PC-3 (cell line): ENCODE measurements at regions not wholly inside any gene's neighbourhood (a gene's known extent, or its start where the extent isn't known, plus 50 kb on each side); places are given as distances from the start of the nearest gene placed in this dataset.

Source experiments
- EZH2 ChIP-seq: fragments of 300-600 bp; sonication (generic); IDR thresholded peaks from one replicate; pipeline ENCODE4 v1.6.1; 2017; ENCODE audit warnings: antibody characterized with exemption, mild to moderate bottlenecking, low read length; ENCODE audit not compliant: unreplicated experiment
- TF ChIP-seq, protein P1 (sequence below): fragments of 300-600 bp; sonication (generic); conservative IDR thresholded peaks from 2 replicates; pipeline ENCODE4 v1.5.1; 2017; ENCODE audit warnings: antibody characterized with exemption, low read depth, mild to moderate bottlenecking, low read length

DNA sequence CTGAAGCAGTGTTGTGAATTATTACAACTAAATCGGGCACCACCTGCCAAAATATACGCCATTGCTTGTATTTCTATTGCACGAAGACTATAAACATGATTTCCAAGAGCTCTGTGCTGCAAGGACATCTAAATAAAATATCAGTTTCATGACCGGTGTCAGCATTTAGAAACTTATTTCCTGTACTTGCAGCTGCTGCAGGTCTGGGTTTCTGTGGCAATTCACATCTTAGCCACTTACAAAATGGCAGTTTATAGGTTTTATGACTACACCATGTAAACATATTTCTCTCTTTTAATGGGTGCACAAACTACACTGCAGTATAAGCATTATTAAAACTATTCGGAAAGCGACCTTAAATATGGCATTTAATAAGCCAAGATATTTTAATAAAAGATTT is 359.4 kb downstream of the VPS13C start:
- TF ChIP-seq, protein P1, sequence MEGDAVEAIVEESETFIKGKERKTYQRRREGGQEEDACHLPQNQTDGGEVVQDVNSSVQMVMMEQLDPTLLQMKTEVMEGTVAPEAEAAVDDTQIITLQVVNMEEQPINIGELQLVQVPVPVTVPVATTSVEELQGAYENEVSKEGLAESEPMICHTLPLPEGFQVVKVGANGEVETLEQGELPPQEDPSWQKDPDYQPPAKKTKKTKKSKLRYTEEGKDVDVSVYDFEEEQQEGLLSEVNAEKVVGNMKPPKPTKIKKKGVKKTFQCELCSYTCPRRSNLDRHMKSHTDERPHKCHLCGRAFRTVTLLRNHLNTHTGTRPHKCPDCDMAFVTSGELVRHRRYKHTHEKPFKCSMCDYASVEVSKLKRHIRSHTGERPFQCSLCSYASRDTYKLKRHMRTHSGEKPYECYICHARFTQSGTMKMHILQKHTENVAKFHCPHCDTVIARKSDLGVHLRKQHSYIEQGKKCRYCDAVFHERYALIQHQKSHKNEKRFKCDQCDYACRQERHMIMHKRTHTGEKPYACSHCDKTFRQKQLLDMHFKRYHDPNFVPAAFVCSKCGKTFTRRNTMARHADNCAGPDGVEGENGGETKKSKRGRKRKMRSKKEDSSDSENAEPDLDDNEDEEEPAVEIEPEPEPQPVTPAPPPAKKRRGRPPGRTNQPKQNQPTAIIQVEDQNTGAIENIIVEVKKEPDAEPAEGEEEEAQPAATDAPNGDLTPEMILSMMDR, result no peak
- no peak for TF ChIP-seq EZH2
